B cell (primary cell): ENCODE measurements at regions not wholly inside any gene's neighbourhood (a gene's known extent, or its start where the extent isn't known, plus 50 kb on each side); places are given as distances from the start of the nearest gene placed in this dataset.

Experiments used
- ATAC-seq: fragments of 200-7000 bp; cut with Tn5 transposase; one replicate; pipeline ENCODE4 v1.10.0; 2021; ENCODE audit warnings: low read depth, mild to moderate bottlenecking, moderate number of reproducible peaks, moderate library complexity
- CTCF ChIA-PET: fragments of 350-600 bp; sonication (Branson Sonifier 250); formaldehyde crosslinking; loops from one replicate; lab custom pipeline; 2021; ENCODE audit warnings: antibody characterized with exemption, inconsistent platforms; lab: Charles Lee
- POLR2A ChIA-PET: fragments of 350-600 bp; sonication (Branson Sonifier 250); formaldehyde crosslinking; loops from one replicate; lab custom pipeline; 2021; ENCODE audit warnings: antibody characterized with exemption; lab: Charles Lee
- DNase-seq: peaks from one replicate; pipeline ENCODE4 v3.0.0; 2013
- H2AFZ ChIP-seq: 2 replicates; pipeline ENCODE4 v1.6.1; 2012; ENCODE audit warnings: mild to moderate bottlenecking, low read depth, low read length; ENCODE audit not compliant: insufficient read depth, poor library complexity, severe bottlenecking
- H3K27ac ChIP-seq, 2 donors: 1 replicate in 1 of 2; 2 replicates in 1 of 2; pipeline ENCODE4 v1.5.1; 2012 to 2013; ENCODE audit warnings: low read length in 2 of 2, mild to moderate bottlenecking in 2 of 2, moderate library complexity in 1 of 2
- H3K27me3 ChIP-seq, 4 experiments: fragments of 200-600 bp in 1 of 4; sonication (generic) in 1 of 4; replicated peaks in 1 of 4; 1 replicate in 2 of 4; 2 replicates in 2 of 4; pipeline versions ENCODE4 v1.6.1 to v1.7.0; 2013 to 2016; ENCODE audit warnings: low read length in 3 of 4, mild to moderate bottlenecking in 2 of 4, mixed read lengths in 1 of 4, moderate library complexity in 1 of 4; ENCODE audit not compliant: insufficient read depth in 4 of 4, control insufficient read depth in 3 of 4; ENCODE audit errors: control extremely low read depth in 1 of 4
- H3K36me3 ChIP-seq, 2 experiments: replicated peaks in 1 of 2; 1 replicate in 1 of 2; 2 replicates in 1 of 2; pipeline versions ENCODE4 v1.6.1 to v1.7.1; 2013; ENCODE audit warnings: low read length in 1 of 2; ENCODE audit not compliant: insufficient read depth in 2 of 2, control insufficient read depth in 1 of 2; ENCODE audit errors: control extremely low read depth in 1 of 2, extremely low read depth in 1 of 2
- H3K4me1 ChIP-seq, 2 donors: fragments of 200-600 bp in 1 of 2; sonication (generic) in 1 of 2; 1 replicate in 1 of 2; 2 replicates in 1 of 2; pipeline versions ENCODE4 v1.5.1 to v1.6.1; 2013 to 2017; ENCODE audit warnings: low read length in 2 of 2; ENCODE audit not compliant: control insufficient read depth in 2 of 2, insufficient read depth in 2 of 2
- H3K4me2 ChIP-seq: replicated peaks from 2 replicates; pipeline ENCODE3; 2012; ENCODE audit warnings: mild to moderate bottlenecking, low read depth, low read length; ENCODE audit not compliant: poor library complexity, severe bottlenecking
- H3K4me3 ChIP-seq, 5 experiments: fragments of 200-600 bp in 1 of 5; sonication (generic) in 1 of 5; 1 replicate in 3 of 5; 2 replicates in 2 of 5; pipeline versions ENCODE4 v1.5.1 to v1.7.0; 2011 to 2016; ENCODE audit warnings: low read length in 4 of 5, mild to moderate bottlenecking in 4 of 5, low read depth in 2 of 5, control low read depth in 1 of 5, moderate library complexity in 1 of 5; ENCODE audit not compliant: insufficient read depth in 1 of 5; ENCODE audit errors: control extremely low read depth in 1 of 5, extremely low read depth in 1 of 5
- H3K79me2 ChIP-seq: fragments of 200-600 bp; sonication (generic); one replicate; pipeline ENCODE4 v1.6.0; 2016; ENCODE audit warnings: low read length; ENCODE audit not compliant: control insufficient read depth, insufficient read depth
- H3K9ac ChIP-seq: fragments of 200-600 bp; sonication (generic); 2 replicates; pipeline ENCODE4 v1.6.1; 2017; ENCODE audit warnings: mild to moderate bottlenecking, low read length, moderate library complexity
- H3K9me3 ChIP-seq, 3 donors: one replicate each; pipeline versions ENCODE4 v1.6.1 to v1.7.1; 2013; ENCODE audit warnings: low read length in 2 of 3; ENCODE audit not compliant: control insufficient read depth in 2 of 3, insufficient read depth in 1 of 3; ENCODE audit errors: control extremely low read depth in 1 of 3
- H4K20me1 ChIP-seq: 2 replicates; pipeline ENCODE4 v1.6.0; 2012; ENCODE audit warnings: mild to moderate bottlenecking, low read length; ENCODE audit not compliant: insufficient read depth, control insufficient read depth, poor library complexity, severe bottlenecking
- H3K27ac Mint-ChIP-seq: one replicate; pipeline ENCODE4 v1.8.0; 2021; ENCODE audit warnings: mixed read lengths
- H3K27me3 Mint-ChIP-seq: one replicate; pipeline ENCODE4 v1.8.0; 2021; ENCODE audit warnings: mixed read lengths
- H3K4me1 Mint-ChIP-seq: one replicate; pipeline ENCODE4 v1.8.0; 2021; ENCODE audit warnings: mixed read lengths
- H3K4me3 Mint-ChIP-seq: one replicate; pipeline ENCODE4 v1.8.0; 2021; ENCODE audit warnings: mixed read lengths
- H3K9me3 Mint-ChIP-seq: one replicate; pipeline ENCODE4 v1.8.0; 2022; ENCODE audit warnings: mixed read lengths; ENCODE audit not compliant: insufficient read depth
- EZH2 ChIP-seq: IDR thresholded peaks from 2 replicates; pipeline ENCODE4 v1.6.1; 2012; ENCODE audit warnings: borderline replicate concordance, low read depth, mild to moderate bottlenecking, moderate library complexity, low read length; ENCODE audit not compliant: insufficient read depth, poor library complexity, severe bottlenecking
- WGBS: methylation state at CpG from one replicate; pipeline ENCODE4 v1.1.5; 2013; ENCODE audit warnings: missing lambda C conversion rate; ENCODE audit not compliant: insufficient coverage; 5-methylcytosine and 5-hydroxymethylcytosine counted together
- intact Hi-C: fragments of 100-400 bp; cut with micrococcal nuclease; formaldehyde crosslinking; loops from one replicate; pipeline ENCODE4 v1.10.0; 2022
- TF ChIP-seq, protein P1 (sequence below): fragments of 200-600 bp; IDR thresholded peaks from one replicate; pipeline ENCODE4 v1.8.0; 2022; ENCODE audit warnings: antibody characterized with exemption, mild to moderate bottlenecking

DNA sequence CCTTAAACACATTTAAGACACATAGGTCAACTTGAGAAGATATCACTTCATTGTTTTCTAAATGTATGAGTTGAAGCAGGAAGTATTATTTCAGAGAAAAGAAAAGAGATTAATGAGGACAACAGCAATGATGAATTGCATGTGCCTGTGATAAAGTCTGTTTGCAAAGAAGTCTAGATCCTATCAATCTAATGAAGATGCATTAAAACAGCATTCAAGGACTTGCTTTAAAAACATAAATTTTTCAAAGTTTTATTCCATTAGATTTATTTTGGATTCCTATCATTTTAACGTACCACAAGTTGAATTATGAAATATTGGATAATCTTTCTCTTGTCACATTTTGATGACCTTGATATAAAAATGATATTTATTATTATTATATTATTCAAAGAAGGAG, 642.5 kb upstream of the CCDC54 start:
- Mint-ChIP-seq H3K27me3 (no peaks in the 10 kb centered on the region), H3K4me3 (no peak overlapping the region), H3K27ac (no peak overlapping the region), H3K4me1 (no peaks in the 10 kb centered on the region), H3K9me3 (no peaks in the 10 kb centered on the region)
- H3K79me2 ChIP-seq, result no peaks in the 10 kb centered on the region
- no CpG with 5 or more reads among the region's 1 CpG for WGBS
- H3K4me1 ChIP-seq, result no peaks in the 10 kb centered on the region
- H3K27ac ChIP-seq, result no peak overlapping the region
- H4K20me1 ChIP-seq, result no peaks in the 10 kb centered on the region
- intact Hi-C loops, result no loop called here
- no peaks in the 10 kb centered on the region for H3K9me3 ChIP-seq
- H3K9ac ChIP-seq, result no peak overlapping the region
- no peak overlapping the region for H3K4me2 ChIP-seq
- ChIA-PET POLR2A (no interaction called here), CTCF (no interaction called here)
- H3K36me3 ChIP-seq, result no peaks in the 10 kb centered on the region
- no peaks in the 10 kb centered on the region for H3K27me3 ChIP-seq
- DNase-seq, result no peak
- H3K4me3 ChIP-seq, result no peak overlapping the region
- TF ChIP-seq EZH2, result no peak
- TF ChIP-seq, protein P1, sequence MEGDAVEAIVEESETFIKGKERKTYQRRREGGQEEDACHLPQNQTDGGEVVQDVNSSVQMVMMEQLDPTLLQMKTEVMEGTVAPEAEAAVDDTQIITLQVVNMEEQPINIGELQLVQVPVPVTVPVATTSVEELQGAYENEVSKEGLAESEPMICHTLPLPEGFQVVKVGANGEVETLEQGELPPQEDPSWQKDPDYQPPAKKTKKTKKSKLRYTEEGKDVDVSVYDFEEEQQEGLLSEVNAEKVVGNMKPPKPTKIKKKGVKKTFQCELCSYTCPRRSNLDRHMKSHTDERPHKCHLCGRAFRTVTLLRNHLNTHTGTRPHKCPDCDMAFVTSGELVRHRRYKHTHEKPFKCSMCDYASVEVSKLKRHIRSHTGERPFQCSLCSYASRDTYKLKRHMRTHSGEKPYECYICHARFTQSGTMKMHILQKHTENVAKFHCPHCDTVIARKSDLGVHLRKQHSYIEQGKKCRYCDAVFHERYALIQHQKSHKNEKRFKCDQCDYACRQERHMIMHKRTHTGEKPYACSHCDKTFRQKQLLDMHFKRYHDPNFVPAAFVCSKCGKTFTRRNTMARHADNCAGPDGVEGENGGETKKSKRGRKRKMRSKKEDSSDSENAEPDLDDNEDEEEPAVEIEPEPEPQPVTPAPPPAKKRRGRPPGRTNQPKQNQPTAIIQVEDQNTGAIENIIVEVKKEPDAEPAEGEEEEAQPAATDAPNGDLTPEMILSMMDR, result no peak
- H2AFZ ChIP-seq, result no peak overlapping the region
- ATAC-seq, result no peak

DNA sequence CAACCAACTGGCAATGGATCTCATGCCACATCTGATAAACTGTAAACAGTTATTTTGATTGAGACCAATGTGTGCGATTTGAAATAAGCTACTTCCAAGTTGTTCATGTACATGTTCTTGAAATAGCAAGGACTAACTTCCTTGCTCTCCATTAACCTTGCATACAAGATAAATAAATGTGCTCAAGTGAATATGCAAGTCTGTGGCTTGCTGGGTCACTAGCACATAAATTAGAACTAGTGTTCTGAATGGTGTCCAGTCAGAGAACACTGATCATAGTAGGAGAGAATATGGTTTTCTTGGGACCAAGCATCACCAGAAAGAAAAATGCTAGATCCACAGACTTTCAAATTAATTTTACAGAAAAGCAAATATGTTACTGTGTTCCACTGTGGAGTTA, 640.0 kb upstream of the CCDC54 start:
- Histone ChIP-seq H3K36me3 (no peaks in the 10 kb centered on the region), H3K4me3 (no peak overlapping the region), H2AFZ (no peak overlapping the region), H3K79me2 (no peaks in the 10 kb centered on the region), H4K20me1 (no peaks in the 10 kb centered on the region), H3K27me3 (no peaks in the 10 kb centered on the region), H3K27ac (no peak overlapping the region), H3K4me1 (no peaks in the 10 kb centered on the region), H3K9ac (no peak overlapping the region), H3K9me3 (no peaks in the 10 kb centered on the region), H3K4me2 (no peak overlapping the region)
- Mint-ChIP-seq H3K9me3 (no peaks in the 10 kb centered on the region), H3K4me1 (no peaks in the 10 kb centered on the region), H3K27ac (no peak overlapping the region), H3K27me3 (no peaks in the 10 kb centered on the region), H3K4me3 (no peak overlapping the region)
- intact Hi-C loops, result no loop called here
- ATAC-seq, result no peak
- no CpG with 5 or more reads among the region's 1 CpG for WGBS
- POLR2A ChIA-PET, result no interaction called here
- CTCF ChIA-PET, result no interaction called here
- TF ChIP-seq, protein P1, result no peak
- DNase-seq, result no peak
